Stromal cell of bone marrow (primary cell): ENCODE measurements at regions not wholly inside any gene's neighbourhood (a gene's known extent, or its start where the extent isn't known, plus 50 kb on each side); places are given as distances from the start of the nearest gene placed in this dataset.

Experiments used
- DNase-seq: peaks from one replicate; pipeline ENCODE4 v3.0.0-alpha.2; 2012; ENCODE audit warnings: low read depth

DNA sequence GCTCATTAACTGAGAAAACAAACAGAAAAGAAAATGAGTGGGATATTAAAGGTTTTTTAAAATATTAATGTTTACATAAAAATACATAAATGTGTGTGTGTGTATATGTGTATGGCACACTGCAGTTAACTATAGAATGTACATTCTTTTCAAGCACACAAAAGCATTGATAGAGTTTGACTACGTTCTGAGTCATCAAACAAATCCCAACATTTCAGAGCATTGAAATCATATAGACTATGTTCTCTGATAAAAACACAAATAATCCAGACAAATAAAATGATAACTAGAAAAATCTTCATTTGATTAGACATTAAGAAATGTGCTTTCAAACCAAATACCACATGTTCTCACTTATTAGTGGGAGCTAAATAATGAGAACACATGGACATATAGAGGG, 84.3 kb upstream of the CELF4 start:
- no peak for DNase-seq

DNA sequence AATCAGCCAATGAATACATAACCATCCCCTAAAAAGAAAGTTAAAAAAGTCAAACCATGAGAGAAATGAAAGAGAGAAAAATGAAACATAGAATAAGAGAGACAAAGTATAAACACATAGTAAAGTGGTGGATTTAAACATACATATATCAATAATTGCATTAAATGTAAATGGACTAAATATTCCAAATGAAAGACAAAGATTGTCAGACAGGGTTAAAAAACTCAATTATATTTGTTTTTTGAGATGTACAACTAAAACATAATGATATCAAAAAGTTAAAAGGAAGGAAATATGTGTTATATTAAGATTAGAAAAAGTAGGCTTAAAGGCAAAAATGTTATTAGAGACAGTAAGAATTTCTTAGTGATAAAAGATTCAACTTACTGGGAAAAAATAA, 83.8 kb upstream of the CELF4 start:
- DNase-seq: no peak

DNA sequence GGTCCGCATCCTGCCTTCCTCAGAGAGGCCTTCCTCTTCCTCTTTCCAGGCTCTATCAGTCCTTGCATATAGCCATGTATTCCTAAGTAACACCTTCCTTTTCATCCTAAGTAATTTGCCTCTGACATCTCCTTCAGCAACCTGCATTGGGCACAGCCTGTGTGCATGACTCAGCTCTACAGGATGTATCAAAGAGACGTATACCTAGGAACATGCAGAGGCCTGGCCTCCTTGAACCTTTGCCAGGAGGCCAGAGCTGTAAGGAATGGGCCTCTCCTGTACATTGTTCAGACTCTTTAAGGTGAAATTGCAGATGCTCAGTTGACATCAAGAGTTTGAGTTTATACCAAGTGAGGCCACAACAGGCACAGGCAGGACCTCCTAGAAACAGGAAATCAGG, 76.0 kb upstream of the CELF4 start:
- no peak for DNase-seq

DNA sequence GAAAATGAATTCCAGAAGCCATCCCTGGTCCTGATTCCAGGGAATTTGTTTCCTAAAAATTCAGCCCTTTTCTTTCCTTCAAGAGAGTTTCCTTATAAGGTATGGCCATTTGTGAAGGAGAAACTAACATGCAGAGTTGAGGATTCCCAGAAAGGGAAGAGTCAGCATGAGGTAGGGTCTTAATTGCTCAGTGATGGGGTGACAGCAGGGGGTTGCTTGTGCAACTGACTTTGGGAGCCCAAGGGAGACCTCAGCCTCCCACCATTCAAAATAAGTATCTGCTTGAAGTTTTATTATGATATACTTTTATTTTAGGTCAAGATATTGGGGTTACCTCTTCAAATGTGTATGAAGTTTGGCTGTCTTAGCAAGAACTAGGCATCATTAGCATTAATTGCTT, 74.9 kb upstream of the CELF4 start:
- no peak for DNase-seq

DNA sequence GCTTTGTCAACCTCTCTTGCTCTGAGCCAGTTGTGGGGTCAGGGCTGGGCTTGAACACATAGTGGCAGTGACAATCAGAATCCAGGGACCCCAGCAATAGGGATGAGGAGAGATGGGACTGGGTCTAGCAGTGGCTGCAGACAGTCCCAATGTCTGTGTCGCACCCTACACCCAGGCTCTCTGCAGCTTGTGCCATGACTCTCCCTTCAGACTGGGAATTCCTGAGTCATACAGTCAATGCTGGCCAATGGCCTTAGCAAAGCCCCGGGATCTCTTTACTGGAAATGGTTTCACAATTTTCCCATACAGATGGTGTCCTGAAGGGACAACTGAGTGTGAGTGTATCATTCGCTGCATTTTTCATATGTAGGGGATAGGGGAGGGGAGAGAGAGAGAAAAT, 74.2 kb upstream of the CELF4 start:
- no peak for DNase-seq

DNA sequence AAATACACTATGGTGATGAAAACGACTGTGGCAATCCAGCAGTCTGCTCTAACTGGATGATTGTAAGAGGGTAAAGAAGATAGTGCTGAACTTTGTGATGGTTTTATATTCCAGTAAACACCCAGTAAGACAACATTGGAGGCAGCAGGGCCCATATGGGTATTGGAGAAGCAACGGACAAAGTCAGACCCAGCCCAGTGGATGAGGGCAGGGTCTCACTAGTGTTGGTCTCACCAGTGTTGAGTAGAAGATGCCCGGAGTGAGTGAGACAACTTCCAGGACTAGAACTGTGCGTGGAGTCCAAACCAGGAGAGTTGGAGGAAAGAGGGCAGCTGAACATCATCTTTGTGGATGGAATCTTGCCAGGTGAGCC, 71.9 kb upstream of the CELF4 start:
- DNase-seq: no peak

DNA sequence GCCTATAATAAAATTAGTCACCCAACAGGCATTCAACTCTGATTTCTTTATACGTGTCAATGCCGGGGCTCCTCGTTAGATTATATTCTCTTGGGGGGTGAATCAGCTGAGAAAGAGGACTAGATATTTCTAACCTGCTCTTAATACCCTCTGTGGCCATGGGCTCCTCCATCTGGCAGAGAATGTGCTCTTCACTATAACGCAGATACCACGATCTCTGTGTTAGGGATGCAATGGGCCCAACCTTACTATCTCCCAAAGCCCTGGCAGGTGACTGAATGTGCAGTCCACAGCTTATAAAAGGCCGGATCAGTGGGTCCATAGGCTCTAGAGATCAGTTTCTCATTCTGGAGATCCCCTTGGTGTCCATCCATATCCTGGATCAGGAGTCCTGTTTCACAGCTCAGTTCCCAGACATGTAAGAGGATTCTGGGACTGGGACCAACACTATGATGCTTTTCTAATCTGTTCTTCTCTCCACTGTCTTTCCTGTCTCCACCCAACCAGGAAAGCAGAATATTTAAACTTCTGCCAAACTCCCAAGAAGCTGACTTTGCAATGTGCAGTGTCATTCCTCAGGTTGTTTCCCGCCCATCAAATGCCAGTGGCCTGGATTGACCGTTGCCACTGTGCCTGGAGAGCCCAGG, 71.4 kb upstream of the CELF4 start:
- no peak for DNase-seq

DNA sequence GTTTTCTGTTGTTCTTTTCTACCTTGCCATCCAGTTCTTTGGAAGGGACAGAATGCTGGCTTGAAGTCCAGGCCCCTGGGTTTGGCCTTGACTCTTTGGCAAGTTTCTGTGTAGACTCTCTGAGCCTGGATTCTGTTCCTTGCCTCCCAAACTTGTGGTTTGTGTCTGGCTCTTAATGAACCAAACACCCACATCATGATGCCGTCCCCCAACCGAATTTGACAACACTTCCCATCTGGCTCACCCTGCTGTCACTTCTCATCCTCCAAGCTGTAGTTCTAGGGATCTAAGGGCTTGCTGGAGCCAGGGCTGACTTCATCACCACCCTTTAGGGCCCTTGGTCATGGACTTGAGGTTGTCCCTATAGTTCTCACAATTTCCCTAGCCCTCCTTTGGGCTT, 68.9 kb upstream of the CELF4 start:
- DNase-seq: no peak

DNA sequence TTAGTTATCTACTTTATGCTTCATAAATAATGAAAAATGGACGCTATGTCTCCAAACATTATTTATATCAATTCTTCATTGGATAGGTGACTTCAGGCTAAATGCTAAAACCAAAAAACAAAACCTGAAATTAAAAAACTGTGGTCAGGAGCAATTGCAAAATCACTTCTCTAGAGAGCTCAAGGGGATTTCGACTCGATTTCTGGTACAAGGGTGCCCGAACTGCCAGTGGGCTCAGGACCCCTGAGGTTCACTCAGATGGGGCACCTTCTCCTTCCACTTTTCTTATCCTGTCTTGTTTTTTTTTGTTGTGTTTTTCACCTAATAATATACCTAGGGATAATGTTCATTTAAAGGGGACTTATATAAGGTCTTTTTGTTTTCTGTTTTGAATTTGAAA, 65.8 kb upstream of the CELF4 start:
- DNase-seq: no peak

DNA sequence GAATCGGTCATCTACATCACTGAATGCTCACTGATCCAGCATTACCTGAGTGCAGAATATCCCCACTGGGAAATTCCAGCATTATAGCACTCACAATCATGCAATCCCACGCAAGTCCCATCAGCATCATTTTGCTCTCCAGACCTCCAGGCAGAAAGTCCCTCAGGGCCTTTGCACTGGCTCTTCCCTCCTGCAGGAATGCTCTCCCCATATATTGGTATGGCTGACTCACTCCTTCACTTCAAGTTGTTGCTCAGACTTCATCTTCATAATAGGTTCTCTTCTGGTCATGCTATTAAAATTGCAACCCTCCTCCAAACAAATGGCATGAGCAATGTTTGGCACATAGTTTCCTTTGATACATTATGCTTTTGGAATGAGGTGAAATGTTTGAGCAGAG, 64.7 kb upstream of the CELF4 start:
- DNase-seq: no peak

DNA sequence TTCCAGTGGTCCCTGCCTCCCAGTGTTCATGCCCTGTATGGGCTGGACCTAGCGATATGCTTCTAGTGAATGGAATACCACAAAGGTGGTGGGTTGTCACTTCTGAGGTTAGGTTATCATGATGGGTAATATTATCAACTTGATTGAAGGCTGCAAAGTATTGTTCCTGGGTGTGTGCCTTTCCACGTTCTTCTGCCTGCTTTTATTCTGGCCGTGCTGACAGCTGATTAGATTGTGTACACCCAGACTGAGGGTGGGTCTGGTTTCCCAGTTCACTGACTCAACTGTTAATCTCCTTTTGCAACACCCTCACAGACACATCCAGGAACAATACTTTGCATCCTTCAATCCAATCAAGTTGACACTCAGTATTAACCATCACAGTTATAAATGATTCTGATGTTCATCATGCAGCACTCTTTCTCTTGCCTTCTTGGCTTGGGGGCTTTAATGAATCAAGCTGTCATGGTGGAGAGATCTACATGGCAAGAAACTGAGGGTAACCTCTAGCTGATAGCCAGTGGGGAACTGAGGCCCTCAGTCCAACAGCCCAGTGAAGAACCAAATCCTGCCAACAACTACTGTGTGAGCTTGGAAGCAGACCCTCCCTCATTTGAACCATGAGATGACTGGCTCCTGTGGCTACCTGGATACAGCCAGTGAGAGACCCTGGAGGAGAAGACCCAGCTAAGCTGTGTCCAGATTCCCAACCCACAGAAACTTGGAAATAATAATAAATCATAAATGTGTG, 63.0 kb upstream of the CELF4 start:
- DNase-seq: no peak

DNA sequence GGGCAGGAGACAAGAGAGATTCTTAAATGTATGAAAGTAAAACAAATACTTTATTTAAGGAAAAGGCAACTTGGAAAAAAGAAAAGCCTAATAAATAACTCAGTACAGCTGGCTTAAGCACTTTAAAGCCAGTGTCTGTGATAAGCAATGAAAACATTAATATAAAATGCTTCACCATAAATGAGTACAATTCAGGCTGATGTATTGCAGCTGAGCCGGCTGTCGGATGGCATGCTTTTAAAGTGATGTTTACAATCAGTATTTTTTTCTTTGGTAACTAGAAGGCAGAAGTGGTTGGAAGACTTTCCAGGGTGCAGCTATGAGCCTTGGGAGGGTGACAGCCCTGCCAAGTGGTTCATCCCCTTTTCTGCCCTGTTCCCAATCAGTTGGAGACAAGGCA, 58.7 kb upstream of the CELF4 start:
- no peak for DNase-seq

DNA sequence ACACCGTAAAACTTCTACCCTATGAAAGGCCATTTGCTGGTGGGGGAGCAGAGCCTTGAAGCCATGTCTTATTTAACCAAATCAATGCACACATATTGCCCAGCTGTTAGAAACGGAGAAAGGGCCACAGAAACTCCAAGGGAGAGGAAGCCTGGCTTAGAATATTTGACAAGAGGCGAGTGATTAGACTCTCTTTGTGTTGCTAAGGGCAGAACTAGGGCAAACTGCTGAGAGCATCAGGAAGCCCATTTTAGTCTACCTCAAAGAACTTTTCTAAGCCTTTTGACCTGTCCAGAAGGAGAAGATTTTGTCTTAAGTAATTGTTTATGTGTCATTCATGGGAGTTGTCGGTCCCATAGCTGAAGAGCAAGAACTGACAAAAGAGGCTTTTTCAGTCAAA, 54.4 kb upstream of the CELF4 start:
- no peak for DNase-seq

DNA sequence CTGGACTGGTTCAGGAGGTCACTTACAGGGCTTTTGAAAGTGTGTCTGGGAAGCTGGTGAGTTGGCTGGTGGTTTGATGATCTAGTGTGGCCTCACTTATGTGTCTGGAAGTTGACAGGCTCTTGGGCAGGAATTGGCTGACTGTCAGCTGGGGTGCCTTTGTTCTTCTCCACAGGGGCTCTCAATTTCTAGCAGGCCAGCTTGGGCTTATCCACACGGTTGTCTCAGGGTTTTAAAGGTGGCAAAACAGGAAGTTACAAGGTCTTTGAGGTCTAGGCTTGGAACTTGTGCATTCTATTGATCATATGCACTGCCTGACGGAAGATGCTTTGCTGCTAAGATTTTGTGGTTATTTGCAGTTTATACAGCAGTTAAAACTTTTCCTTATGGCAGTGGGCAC, 52.0 kb upstream of the CELF4 start:
- DNase-seq: no peak
